Body of pancreas (tissue), 4 donors: ENCODE measurements at regions not wholly inside any gene's neighbourhood (a gene's known extent, or its start where the extent isn't known, plus 50 kb on each side); places are given as distances from the start of the nearest gene placed in this dataset.

ENCODE experiments used
- CTCF ChIP-seq, 7 experiments: fragments of 450-650 bp in 4 of 7; fragments of 200-600 bp in 3 of 7; sonication (generic) in 3 of 7; IDR thresholded peaks; one replicate each; pipeline ENCODE4 v1.5.1; 2016 to 2019; ENCODE audit warnings: antibody characterized with exemption in 7 of 7
- POLR2A ChIP-seq, 3 donors: fragments of 450-650 bp; IDR thresholded peaks; one replicate each; pipeline ENCODE4 v1.6.1; 2016; ENCODE audit warnings: antibody characterized with exemption in 3 of 3, mild to moderate bottlenecking in 2 of 3

DNA sequence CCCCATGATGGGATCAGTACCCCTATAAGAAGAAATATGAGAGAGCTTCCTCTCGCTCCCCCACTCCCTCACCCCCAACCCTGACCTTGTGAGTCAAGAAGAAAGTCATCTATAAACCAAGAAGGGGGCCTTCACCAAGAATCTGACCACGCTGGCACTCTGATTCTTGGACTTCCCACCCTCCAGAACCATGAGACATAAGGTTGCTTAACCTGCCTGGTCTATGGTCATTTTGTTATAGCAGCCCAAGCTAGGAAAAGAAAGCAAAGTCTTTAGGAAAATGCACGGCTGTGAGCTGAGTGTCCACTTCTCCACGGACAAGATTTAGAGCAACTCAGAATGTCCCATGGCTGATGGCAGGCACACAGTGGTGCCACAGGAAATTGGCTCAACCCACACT lies 333.5 kb downstream of the SOX9 start:
- TF ChIP-seq CTCF (IDR thresholded peaks at IDR 0.05) (no peak), POLR2A (IDR thresholded peaks at IDR 0.05) (no peak)
